Stimulated activated CD8-positive, alpha-beta memory T cell treated with anti-CD3 and anti-CD28 coated beads, Interleukin-2, amount 100 ng/mL, for 1 hour (primary cell): ENCODE measurements at regions not wholly inside any gene's neighbourhood (a gene's known extent, or its start where the extent isn't known, plus 50 kb on each side); places are given as distances from the start of the nearest gene placed in this dataset.

ENCODE experiments used
- DNase-seq, 2 donors: peaks; one replicate each; pipeline ENCODE4 v3.0.0-alpha.2; 2020; ENCODE audit warnings: low read depth in 2 of 2

GRCh38 chr10:128802062-128802461 lies 665.0 kb upstream of the MGMT start:
- no peak for DNase-seq

GRCh38 chr10:128803790-128804189 lies 663.3 kb upstream of the MGMT start:
- no peak for DNase-seq

DNA sequence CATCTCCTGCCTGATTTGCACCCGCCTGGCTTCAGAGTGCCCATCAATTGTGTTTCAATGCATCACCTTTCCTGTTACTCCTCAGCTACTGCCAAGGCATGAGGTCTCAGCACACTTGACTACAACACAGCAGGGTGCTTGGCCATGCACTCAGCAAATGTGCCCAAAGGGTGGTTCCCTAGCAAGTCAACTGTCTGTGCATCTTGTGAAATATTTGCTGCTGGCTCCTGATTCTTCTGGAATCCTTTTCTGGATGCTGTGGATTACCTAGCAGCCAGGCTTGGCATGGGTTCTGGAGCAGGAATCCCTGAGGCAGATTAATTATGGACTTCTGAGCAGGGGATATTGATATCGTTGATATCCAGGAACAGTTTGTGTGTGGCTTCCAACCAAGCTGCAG lies 662.6 kb upstream of the MGMT start:
- DNase-seq, result no peak

- DNase-seq, result no peak
Observed at GRCh38 chr10:128808921-128809440, 658.1 kb upstream of the MGMT start.

DNA sequence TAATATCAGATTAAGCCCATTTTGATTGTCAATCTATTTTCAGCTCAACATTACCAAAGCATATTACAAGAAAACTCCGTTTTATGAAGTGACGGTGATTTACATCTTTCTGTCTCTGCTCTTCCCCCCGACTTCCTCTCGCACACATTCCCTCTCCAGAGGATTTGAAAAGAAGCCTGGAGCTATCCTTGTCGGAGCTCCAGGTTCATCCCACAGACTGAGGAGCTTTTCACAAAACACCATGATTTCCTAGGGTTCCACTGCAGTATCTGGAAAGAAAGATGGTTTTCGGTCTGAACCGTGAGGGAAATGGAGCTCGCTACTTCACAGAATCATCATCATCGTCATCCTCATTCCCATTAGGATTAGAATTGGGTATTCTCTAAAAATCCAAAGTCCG lies 655.5 kb upstream of the MGMT start:
- no peak for DNase-seq

GRCh38 chr10:128812000-128812399 lies 655.0 kb upstream of the MGMT start:
- DNase-seq, result no peak

DNA sequence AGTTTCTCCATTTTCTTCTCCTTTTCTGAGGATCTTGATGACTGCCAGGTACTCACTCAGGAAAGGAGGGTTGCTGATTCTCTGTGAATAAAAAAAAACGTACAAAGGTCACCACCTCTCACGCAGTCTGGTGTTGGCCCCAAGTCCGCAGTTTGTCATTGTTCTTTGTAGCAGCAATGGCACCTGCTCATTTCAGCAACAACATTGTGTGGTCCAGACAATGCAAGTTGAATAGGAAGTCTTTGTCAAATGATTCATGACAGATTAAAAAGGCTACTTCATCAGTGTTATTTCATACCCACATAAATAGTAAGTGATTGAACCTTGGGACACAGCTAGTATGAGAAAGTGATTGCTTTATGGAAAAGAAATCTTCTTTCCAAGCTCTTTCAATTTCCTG lies 653.5 kb upstream of the MGMT start:
- DNase-seq, result no peak

DNA sequence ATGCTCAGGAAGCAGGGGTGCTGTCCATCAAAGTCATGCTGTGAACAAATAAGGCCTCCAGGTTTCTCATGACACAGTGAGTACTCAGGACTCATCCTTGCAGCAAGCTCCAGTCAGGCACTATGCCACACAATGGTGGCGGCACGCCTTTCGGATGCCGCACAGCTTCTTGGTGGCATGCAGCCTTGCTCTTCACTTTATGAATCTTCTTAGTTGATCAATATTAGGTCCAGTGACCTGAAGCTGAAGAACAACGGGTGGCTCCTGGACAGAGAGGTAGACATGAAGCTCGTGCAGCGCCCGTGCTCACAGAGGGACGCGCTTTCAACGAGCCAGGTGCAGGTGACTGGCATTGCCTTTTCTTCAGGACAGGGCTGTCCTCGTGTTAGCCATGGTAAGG lies 653.0 kb upstream of the MGMT start:
- no peak for DNase-seq

- no peak for DNase-seq
Observed at GRCh38 chr10:128814782-128815181, 652.3 kb upstream of the MGMT start.

DNA sequence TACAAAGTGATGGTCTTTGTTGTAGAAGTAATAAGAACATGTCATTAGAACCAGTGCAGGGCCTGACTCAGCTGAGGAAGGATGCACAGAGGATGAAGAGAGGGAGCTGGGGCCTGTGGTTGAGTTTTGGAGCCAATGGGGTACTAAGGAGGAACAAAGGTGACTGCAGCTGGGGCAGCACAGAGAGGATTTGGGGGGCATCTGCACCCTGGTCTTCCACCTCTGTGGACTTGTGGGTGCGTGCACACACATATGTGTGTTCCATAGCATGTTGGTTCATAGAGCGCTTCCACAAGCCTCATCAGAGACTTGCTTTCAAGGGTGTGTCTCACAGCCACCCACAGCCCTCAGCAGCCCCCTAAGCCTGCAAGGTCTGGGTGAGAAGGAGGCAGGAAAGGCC lies 650.3 kb upstream of the MGMT start:
- DNase-seq, result no peak

DNA sequence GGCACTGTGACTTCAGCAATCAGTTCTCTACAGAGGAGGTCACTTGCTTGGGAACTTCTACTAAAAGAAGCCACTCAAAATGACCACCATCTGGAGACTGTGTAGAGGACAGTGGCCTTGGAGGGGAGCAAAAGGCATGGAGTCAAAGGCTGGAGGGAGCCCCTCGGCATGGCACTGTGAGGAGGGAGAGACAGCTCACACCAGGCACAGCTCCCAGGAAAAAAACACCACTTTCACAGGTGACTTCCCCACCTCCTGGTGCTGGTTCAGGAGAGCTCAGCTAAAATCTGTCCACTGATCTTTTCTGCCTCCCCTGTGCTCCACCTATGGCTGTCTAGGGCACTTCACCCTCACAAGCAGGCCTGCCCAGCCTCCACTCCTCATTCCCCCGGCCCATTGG lies 649.4 kb upstream of the MGMT start:
- DNase-seq, result no peak

GRCh38 chr10:128820663-128821062 lies 646.4 kb upstream of the MGMT start:
- no peak for DNase-seq

GRCh38 chr10:128823201-128823600 lies 643.8 kb upstream of the MGMT start:
- no peak for DNase-seq

- DNase-seq, result no peak
Observed at GRCh38 chr10:128825626-128826025, 641.4 kb upstream of the MGMT start.

- DNase-seq, result no peak
Observed at GRCh38 chr10:128833671-128834070, 633.4 kb upstream of the MGMT start.

GRCh38 chr10:128835361-128835760 lies 631.7 kb upstream of the MGMT start:
- DNase-seq, result no peak

DNA sequence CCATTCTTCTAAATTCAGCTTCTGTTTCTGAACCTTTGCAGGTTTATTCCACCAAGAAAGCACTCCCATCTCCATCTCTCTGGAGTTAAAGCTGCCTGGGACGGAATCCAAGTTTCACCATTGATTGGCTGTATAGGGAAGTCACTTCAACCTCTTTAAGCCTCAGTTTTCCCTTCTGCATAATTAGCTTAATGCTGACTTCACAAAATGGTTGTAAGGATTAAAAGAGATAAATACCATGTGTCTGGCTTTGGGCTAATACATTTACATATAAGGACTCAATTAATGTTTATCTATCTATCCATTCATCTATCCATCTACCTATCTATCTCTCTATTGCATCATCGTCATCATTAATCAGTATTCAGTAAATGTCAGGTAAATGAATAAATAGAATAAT lies 629.6 kb upstream of the MGMT start:
- DNase-seq, result no peak

GRCh38 chr10:128839134-128839533 lies 627.9 kb upstream of the MGMT start:
- DNase-seq, result no peak

DNA sequence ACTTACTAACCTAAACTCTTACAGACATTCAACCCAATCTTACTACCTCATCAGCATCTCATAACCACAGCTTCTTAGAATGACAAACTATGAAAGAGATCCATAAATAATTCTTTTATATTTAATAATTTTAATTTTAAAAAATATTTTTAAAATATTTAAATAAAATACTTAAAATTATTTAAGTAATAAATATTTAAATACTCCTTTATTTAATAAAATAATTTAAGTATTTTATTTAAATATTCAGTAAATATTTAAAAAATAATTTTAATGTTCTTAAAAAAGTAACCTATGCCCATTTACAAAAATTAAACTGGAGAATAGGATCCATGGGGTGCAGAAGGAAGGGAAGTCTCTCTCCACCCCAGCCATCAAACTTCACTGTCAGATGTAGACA lies 627.3 kb upstream of the MGMT start:
- DNase-seq, result no peak

DNA sequence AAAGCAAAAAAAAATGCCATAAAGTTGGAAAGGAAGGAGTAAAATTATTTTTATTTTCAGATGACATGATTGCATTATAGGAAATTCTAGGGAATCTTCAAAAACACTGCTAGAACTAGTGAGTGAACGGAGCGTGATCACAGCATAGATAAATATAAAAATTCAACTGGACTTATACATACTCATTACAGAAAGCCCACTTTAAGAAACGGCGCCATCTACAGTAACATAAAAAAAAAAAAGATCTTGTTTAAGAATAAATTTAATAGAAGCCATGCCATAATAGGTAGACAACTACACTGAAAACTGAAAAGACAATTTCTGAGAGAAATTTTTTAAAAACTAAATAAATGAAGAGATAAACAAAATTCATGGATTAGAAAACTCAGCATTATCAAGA lies 623.1 kb upstream of the MGMT start:
- no peak for DNase-seq

DNA sequence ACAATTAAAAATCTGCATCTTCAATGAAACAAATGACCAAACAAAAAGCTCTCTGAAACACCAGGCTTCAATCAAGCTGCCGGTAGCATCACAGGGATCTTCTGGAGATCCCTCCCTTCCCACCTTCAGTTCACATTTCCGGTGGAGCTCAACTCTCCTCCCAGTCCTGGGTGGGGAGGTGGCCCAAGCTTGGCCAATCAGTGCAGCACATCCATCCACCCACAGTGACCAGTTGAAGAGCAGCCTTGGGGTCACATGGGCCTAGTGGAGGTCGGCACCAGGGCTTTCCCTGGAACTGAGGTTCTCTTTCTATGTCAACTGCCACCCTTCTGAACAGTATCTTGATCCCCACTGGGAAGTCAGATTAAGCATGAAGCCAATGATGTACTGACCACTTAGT lies 620.1 kb upstream of the MGMT start:
- no peak for DNase-seq

DNA sequence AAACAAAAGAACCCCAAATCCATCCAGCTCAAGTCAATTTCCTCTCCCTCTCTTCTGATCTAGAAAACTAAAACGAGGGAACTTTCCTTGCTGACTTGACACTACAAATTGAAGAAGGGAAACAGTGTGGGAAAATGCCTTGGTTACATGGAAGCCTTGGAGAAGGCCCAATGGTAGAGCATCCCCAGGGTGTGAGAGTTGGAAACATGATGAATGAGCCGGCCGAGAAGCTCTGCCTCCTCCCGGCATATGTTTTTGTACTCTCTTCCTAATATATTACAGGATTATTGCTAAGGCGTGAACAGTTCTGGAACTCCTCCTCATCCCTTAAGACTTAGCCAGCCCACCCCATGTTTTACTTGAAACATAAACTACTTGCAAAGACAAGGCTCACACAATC lies 618.2 kb upstream of the MGMT start:
- DNase-seq, result no peak

DNA sequence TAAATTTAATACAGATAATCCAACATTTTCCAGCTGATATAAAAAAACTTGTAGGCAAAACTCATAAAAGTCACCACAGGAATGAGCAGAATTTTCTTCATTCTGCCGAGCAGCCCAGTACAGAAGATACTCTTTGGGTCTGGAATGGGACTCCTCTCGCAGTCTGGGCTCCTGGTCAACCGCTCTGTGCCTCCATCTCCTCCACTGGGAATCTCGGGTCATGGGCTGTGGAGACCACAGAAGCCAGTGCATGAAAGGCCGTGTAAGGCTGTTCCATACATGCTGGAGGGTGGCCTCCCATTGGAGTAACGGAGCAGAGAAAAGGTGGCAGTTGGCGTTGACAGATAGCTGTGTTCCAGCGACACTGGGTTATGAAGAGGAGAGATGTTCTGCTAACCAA lies 616.4 kb upstream of the MGMT start:
- DNase-seq, result no peak

GRCh38 chr10:128851281-128851680 lies 615.8 kb upstream of the MGMT start:
- DNase-seq, result no peak

DNA sequence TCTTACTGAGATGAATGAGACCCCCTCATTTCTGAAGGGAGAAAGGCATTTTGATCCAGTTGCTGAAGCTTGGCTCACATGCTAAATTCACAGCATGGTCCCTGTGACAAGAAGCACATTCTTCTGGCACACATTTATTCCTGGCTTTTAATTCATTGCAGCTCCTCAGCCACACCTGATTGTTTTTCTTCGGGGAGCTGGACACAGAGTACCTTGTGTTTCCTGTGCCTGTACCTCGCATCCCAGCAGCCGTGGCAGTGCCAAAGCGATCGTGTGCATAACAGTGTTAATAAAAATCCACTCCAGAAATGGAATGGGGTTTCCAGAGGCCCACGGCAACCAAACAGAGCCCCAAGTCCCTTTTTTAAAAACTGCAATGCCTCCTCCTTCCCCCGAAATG lies 615.3 kb upstream of the MGMT start:
- DNase-seq, result no peak
